BJ (cell line): ENCODE measurements at regions not wholly inside any gene's neighbourhood (a gene's known extent, or its start where the extent isn't known, plus 50 kb on each side); places are given as distances from the start of the nearest gene placed in this dataset.
"Not testable (repeated sequence)": the region's sequence is repeated elsewhere in the genome, so short reads cannot be mapped to it uniquely, and the experiment has no call there.

ENCODE experiments used
- CTCF ChIA-PET: fragments of 350-600 bp; formaldehyde crosslinking; extraction: SDS; loops from one replicate; lab custom pipeline; 2021; ENCODE audit warnings: antibody characterized with exemption, inconsistent platforms; lab: Yijun Ruan, JAX
- POLR2A ChIA-PET: fragments of 300-600 bp; sonication (Branson Sonifier 250); formaldehyde crosslinking; extraction: SDS; loops from one replicate; lab custom pipeline; 2021; ENCODE audit warnings: antibody characterized with exemption; lab: Charles Lee
- DNase-seq: peaks from one replicate; pipeline ENCODE4 v3.0.0-alpha.2; 2011; ENCODE audit warnings: low read depth
- H3K27me3 ChIP-seq: 2 replicates; pipeline ENCODE4 v1.6.0; 2011; ENCODE audit warnings: low read length; ENCODE audit not compliant: control insufficient read depth, insufficient read depth
- H3K36me3 ChIP-seq: 2 replicates; pipeline ENCODE4 v1.5.1; 2011; ENCODE audit warnings: low read length; ENCODE audit not compliant: control insufficient read depth, insufficient read depth
- H3K4me3 ChIP-seq: 2 replicates; pipeline ENCODE4 v1.5.1; 2011; ENCODE audit warnings: low read depth, mild to moderate bottlenecking, control low read depth, low read length
- CTCF ChIP-seq: IDR thresholded peaks from 2 replicates; pipeline ENCODE4 v1.5.1; 2011; ENCODE audit warnings: low read depth, mild to moderate bottlenecking, control low read depth, inconsistent platforms, low read length, moderate library complexity; ENCODE audit not compliant: insufficient read depth

DNA sequence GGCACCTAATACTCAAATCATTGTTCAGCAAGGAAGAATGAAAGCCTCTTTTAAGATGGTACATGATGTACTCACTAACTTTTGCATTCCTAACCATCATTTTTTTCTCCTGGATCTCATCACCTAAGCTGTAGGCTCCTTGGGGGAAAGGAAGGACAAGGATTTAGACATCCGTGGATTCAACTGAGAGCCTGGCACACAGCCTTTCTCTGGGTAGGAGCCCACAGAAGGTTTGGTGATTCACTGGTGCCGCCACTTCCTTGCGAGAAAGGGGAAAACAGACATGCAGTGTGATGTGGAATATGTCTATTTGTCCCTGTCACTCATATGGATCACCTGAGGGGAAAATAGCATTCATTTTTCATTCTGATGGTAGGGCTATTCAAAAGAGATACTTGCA lies 147.3 kb downstream of the PCDH7 start:
- no peak for DNase-seq
- ChIA-PET CTCF (interaction anchor here (1.0 kb wide), 1 partner anchor 13 kb away, joined by 3 read pairs; no protein-coding TSS in a partner anchor), POLR2A (no interaction called here)
- H3K36me3 ChIP-seq: no peaks in the 10 kb centered on the region
- H3K4me3 ChIP-seq: no peak overlapping the region
- H3K27me3 ChIP-seq: no peaks in the 10 kb centered on the region
- no peak for TF ChIP-seq CTCF

- POLR2A ChIA-PET: no interaction called here
- CTCF ChIA-PET: interaction anchor here (1.0 kb wide), 1 partner anchor 12 kb away, joined by 3 read pairs; no protein-coding TSS in a partner anchor
- Histone ChIP-seq H3K27me3 (no peaks in the 10 kb centered on the region), H3K36me3 (no peaks in the 10 kb centered on the region), H3K4me3 (no peak overlapping the region)
- TF ChIP-seq CTCF: no peak
- no peak for DNase-seq
Observed at GRCh38 chr4:30868111-30868895, 148.1 kb downstream of the PCDH7 start.

GRCh38 chr4:30869387-30869786 lies 149.2 kb downstream of the PCDH7 start:
- DNase-seq, H3K36me3 ChIP-seq, H3K27me3 ChIP-seq, CTCF ChIA-PET, POLR2A ChIA-PET, H3K4me3 ChIP-seq: not testable (repeated sequence)

DNA sequence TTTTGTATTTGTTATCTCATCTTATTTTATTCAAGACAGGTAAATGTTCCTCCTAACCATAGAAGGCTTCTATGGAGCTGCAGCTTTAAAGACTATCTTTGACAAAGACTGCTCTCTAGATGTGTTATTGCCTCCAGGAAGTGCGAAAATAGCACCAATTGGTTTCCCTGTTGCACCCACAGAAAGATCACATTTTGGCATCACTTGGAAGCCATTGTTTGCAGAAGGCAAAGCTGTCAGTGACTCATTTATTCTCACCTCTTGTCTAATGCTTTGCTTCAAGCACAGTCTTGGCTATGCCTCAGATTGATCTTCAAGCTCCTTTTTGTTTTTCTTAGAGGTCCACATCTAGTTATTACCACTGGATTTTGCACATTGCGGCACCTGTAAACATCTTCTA lies 150.3 kb downstream of the PCDH7 start:
- no peaks in the 10 kb centered on the region for H3K36me3 ChIP-seq
- no peak for TF ChIP-seq CTCF
- no peaks in the 10 kb centered on the region for H3K27me3 ChIP-seq
- CTCF ChIA-PET: no interaction called here
- H3K4me3 ChIP-seq: no peak overlapping the region
- no peak for DNase-seq
- POLR2A ChIA-PET: no interaction called here

DNA sequence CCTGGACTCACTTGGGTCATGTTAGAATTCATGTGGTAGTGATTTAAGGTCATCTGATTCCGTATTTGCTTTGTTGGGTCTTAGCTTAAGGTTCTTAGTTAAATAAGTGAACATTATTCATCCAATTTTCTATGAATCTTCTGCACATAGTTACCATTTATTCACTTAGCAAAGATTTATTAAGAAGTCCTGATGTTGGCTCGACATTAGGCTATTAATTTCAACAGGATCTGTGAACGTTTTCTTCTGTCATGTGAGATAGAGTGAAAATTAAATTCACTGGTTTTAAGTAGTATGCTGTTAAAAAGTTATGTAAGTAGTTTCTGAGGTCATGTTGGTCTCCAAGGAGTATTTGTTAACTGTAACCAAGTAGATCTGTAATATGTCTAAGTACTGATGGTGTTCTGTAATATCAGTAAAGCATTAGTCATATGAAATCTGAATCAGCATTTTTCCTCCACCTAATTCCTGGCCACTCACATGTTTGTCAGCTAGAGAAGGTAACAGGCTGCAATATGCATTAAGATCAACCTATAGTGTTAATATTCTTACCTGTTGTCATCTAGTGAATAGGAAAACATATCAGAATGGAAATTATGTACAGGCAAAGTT lies 155.6 kb downstream of the PCDH7 start:
- no peaks in the 10 kb centered on the region for H3K36me3 ChIP-seq
- H3K4me3 ChIP-seq: no peak overlapping the region
- TF ChIP-seq CTCF: no peak
- no peaks in the 10 kb centered on the region for H3K27me3 ChIP-seq
- ChIA-PET CTCF (no interaction called here), POLR2A (no interaction called here)
- no peak for DNase-seq
